NT2/D1 (cell line): ENCODE measurements at regions not wholly inside any gene's neighbourhood (a gene's known extent, or its start where the extent isn't known, plus 50 kb on each side); places are given as distances from the start of the nearest gene placed in this dataset.

ENCODE experiments used
- SUZ12 ChIP-seq: IDR thresholded peaks from 2 replicates; pipeline ENCODE4 v1.6.1; 2011; ENCODE audit not compliant: insufficient read length, insufficient read depth; ENCODE audit errors: extremely low read depth
- YY1 ChIP-seq: IDR thresholded peaks from 2 replicates; pipeline ENCODE4 v1.6.1; 2011; ENCODE audit not compliant: insufficient read length, insufficient read depth

GRCh38 chr1:119225831-119226230 lies 85.4 kb upstream of the WARS2 start:
- no peak for TF ChIP-seq YY1
- TF ChIP-seq SUZ12, result no peak
